ENCODE measurements at regions not wholly inside any gene's neighbourhood (a gene's known extent, or its start where the extent isn't known, plus 50 kb on each side); places are given as distances from the start of the nearest gene placed in this dataset.

GRCh38 chr12:84767079-84767478 is 145.5 kb downstream of the SLC6A15 start:
- no peak for TF ChIP-seq CTCF (IDR thresholded peaks at IDR 0.05; ENCODE audit: borderline replicate concordance, insufficient read depth, low read depth, low read length)
- H3K4me3 ChIP-seq (ENCODE audit: low read depth, low read length) = no peak overlapping the region

GRCh38 chr12:84766375-84766774 is 146.2 kb downstream of the SLC6A15 start:
- TF ChIP-seq CTCF (IDR thresholded peaks at IDR 0.05; ENCODE audit: borderline replicate concordance, insufficient read depth, low read depth, low read length) = no peak

GRCh38 chr12:84764001-84764400 is 148.6 kb downstream of the SLC6A15 start:
- no peak overlapping the region for H3K4me3 ChIP-seq (ENCODE audit: low read depth, low read length)
- no peak for TF ChIP-seq CTCF (IDR thresholded peaks at IDR 0.05; ENCODE audit: borderline replicate concordance, insufficient read depth, low read depth, low read length)

More at GRCh38 chr12:84766375-84766774, 146.2 kb downstream of the SLC6A15 start:
- no peak overlapping the region for H3K4me3 ChIP-seq (ENCODE audit: low read depth, low read length)

GRCh38 chr12:84763107-84763506 is 149.5 kb downstream of the SLC6A15 start:
- no peak for TF ChIP-seq CTCF (IDR thresholded peaks at IDR 0.05; ENCODE audit: borderline replicate concordance, insufficient read depth, low read depth, low read length)
- H3K4me3 ChIP-seq (ENCODE audit: low read depth, low read length) = no peak overlapping the region

- no peak for TF ChIP-seq CTCF (IDR thresholded peaks at IDR 0.05; ENCODE audit: borderline replicate concordance, insufficient read depth, low read depth, low read length)
- no peak overlapping the region for H3K4me3 ChIP-seq (ENCODE audit: low read depth, low read length)
These were observed 152.3 kb downstream of the SLC6A15 start for GRCh38 chr12:84760091-84760865.

- no peak for TF ChIP-seq CTCF (IDR thresholded peaks at IDR 0.05; ENCODE audit: borderline replicate concordance, insufficient read depth, low read depth, low read length)
- no peak overlapping the region for H3K4me3 ChIP-seq (ENCODE audit: low read depth, low read length)
These were observed 154.6 kb downstream of the SLC6A15 start for GRCh38 chr12:84757978-84758377.

GRCh38 chr12:84756961-84757360 is 155.6 kb downstream of the SLC6A15 start:
- H3K4me3 ChIP-seq (ENCODE audit: low read depth, low read length) = no peak overlapping the region
- TF ChIP-seq CTCF (IDR thresholded peaks at IDR 0.05; ENCODE audit: borderline replicate concordance, insufficient read depth, low read depth, low read length) = no peak
